K562 (cell line): ENCODE measurements at regions not wholly inside any gene's neighbourhood (a gene's known extent, or its start where the extent isn't known, plus 50 kb on each side); places are given as distances from the start of the nearest gene placed in this dataset.

Experiments used
- BMI1 ChIP-seq: fragments of 150-350 bp; IDR thresholded peaks from 2 replicates; pipeline ENCODE4 v1.6.1; 2014; ENCODE audit warnings: low read length
- CAMTA2 ChIP-seq: fragments of 250-450 bp; sonication (Bioruptor Pico); conservative IDR thresholded peaks from 2 replicates; pipeline ENCODE4 v1.5.1; 2022
- CBX8 ChIP-seq: fragments of 200-600 bp; sonication (generic); IDR thresholded peaks from 2 replicates; pipeline ENCODE4 v1.6.1; 2012; ENCODE audit warnings: borderline replicate concordance, mixed run types, low read depth, mild to moderate bottlenecking, moderate library complexity, mixed read lengths, low read length, control low read depth, inconsistent platforms; ENCODE audit not compliant: poor library complexity, severe bottlenecking; ENCODE audit errors: extremely low read depth
- CHD2 ChIP-seq: IDR thresholded peaks from 2 replicates; pipeline ENCODE4 v1.6.1; 2011; ENCODE audit warnings: low read depth, low read length
- ETS1 ChIP-seq: conservative IDR thresholded peaks from 2 replicates; pipeline ENCODE4 v1.6.1; 2011; ENCODE audit warnings: low read depth, mild to moderate bottlenecking, low read length; ENCODE audit not compliant: control insufficient read depth
- FOXJ3 ChIP-seq: sonication (generic); formaldehyde crosslinking; IDR thresholded peaks from 2 replicates; pipeline ENCODE4 v1.4.0; 2020; ENCODE audit warnings: mild to moderate bottlenecking, missing genetic modification reagents
- KDM4B ChIP-seq, 2 experiments: fragments of 450-650 bp in 1 of 2; sonication (generic) in 1 of 2; IDR thresholded peaks; 2 replicates each; pipeline ENCODE4 v1.6.1; 2016 to 2017; ENCODE audit warnings: borderline replicate concordance in 2 of 2, antibody characterized with exemption in 1 of 2, low read depth in 1 of 2, mild to moderate bottlenecking in 1 of 2
- MEF2A ChIP-seq: IDR thresholded peaks from 2 replicates; pipeline ENCODE4 v1.6.1; 2011; ENCODE audit warnings: low read depth, mild to moderate bottlenecking, low read length, moderate library complexity; ENCODE audit not compliant: control insufficient read depth
- NCOA2 ChIP-seq, 2 experiments: fragments of 450-650 bp; IDR thresholded peaks; 2 replicates each; pipeline ENCODE4 v1.6.1; 2018; ENCODE audit warnings: mild to moderate bottlenecking in 2 of 2, moderate library complexity in 1 of 2; ENCODE audit not compliant: partially characterized antibody in 2 of 2
- POLR2B ChIP-seq: fragments of 450-650 bp; IDR thresholded peaks from 2 replicates; pipeline ENCODE4 v1.6.1; 2018; ENCODE audit warnings: low read depth; ENCODE audit not compliant: partially characterized antibody
- SMARCC2 ChIP-seq: fragments of 450-650 bp; IDR thresholded peaks from 2 replicates; pipeline ENCODE4 v1.6.1; 2017; ENCODE audit warnings: antibody characterized with exemption, moderate library complexity, mild to moderate bottlenecking, low read depth
- SNRNP70 ChIP-seq: fragments of 200-400 bp; formaldehyde crosslinking; optimal IDR thresholded peaks from 2 replicates; pipeline ENCODE3; 2017; ENCODE audit warnings: low read depth, low read length
- U2AF1 ChIP-seq: fragments of 200-400 bp; formaldehyde crosslinking; optimal IDR thresholded peaks from 2 replicates; pipeline ENCODE3; 2017; ENCODE audit warnings: mild to moderate bottlenecking, low read depth, low read length, moderate library complexity
- XRCC3 ChIP-seq: fragments of 450-650 bp; IDR thresholded peaks from 2 replicates; pipeline ENCODE4 v1.6.1; 2017; ENCODE audit warnings: mild to moderate bottlenecking, moderate library complexity
- ZBED1 ChIP-seq: IDR thresholded peaks from 2 replicates; pipeline ENCODE4 v1.6.1; 2014
- ZKSCAN3 ChIP-seq: fragments of 250-450 bp; sonication (Bioruptor Pico); IDR thresholded peaks from 2 replicates; pipeline ENCODE4 v1.4.0; 2020
- ZNF165 ChIP-seq: fragments of 250-450 bp; sonication (Bioruptor Pico); IDR thresholded peaks from 2 replicates; pipeline ENCODE4 v1.4.0; 2020; ENCODE audit warnings: borderline replicate concordance
- ZNF282 ChIP-seq: sonication (generic); formaldehyde crosslinking; IDR thresholded peaks from 2 replicates; pipeline ENCODE4 v1.8.1; 2023; ENCODE audit warnings: missing genetic modification reagents
- TF ChIP-seq, protein P1 (sequence below): sonication (generic); formaldehyde crosslinking; IDR thresholded peaks from 2 replicates; pipeline ENCODE4 v1.4.0; 2020; ENCODE audit warnings: mild to moderate bottlenecking, missing genetic modification reagents
- TF ChIP-seq, protein P2 (sequence below): fragments of 250-450 bp; sonication (Bioruptor Pico); IDR thresholded peaks from 2 replicates; pipeline ENCODE4 v1.5.0; 2020; ENCODE audit warnings: mild to moderate bottlenecking, borderline replicate concordance

DNA sequence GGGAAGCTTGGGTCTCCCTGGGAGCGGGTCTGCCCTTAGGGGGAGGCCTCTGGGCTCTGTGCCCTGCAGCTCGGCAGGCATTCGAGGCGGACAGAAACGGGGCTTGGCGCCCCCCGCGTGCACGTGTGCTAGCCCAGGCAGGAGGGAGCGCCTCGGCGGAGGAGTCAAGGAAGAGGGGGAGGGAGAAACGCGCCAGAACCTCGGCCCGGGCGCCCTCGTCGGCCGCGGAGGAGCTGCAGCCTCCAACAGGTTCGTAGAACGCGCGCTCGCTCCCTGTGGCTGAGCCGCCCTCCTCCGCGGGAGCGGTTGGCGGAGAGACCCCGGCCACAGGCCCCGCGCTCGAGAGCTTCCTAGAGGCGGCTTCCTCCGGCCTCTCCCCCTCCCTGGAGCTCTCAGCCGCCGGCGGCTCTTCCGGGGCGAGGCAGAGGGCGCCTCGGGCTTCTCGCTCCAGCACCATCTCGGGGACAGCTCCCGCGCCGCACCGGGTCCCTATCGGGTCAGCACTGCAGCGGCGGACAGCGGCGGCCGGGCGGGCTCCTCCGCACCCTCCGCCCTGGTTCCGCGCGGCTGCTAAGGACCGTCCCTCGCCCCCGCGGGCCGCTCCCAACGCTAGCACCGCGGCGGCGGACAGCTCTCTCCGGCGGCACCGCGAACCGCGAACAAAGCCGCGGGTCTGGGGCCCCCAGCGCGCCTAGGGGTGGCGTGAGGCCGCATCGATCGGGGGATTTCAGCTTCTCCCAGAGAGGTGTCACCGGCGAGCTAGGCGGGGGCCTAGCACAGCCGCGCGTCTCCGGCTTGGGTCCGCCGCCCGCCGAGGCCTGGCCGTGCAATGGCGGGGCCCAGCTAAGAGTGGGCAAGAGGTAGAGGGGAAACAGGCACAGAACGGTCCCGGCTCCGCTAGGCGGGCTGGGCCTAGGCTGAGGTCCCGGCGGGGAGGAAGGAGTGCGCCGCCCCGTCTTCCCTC is 74.6 kb upstream of the CPLX2 start (continued):
- TF ChIP-seq, protein P1, sequence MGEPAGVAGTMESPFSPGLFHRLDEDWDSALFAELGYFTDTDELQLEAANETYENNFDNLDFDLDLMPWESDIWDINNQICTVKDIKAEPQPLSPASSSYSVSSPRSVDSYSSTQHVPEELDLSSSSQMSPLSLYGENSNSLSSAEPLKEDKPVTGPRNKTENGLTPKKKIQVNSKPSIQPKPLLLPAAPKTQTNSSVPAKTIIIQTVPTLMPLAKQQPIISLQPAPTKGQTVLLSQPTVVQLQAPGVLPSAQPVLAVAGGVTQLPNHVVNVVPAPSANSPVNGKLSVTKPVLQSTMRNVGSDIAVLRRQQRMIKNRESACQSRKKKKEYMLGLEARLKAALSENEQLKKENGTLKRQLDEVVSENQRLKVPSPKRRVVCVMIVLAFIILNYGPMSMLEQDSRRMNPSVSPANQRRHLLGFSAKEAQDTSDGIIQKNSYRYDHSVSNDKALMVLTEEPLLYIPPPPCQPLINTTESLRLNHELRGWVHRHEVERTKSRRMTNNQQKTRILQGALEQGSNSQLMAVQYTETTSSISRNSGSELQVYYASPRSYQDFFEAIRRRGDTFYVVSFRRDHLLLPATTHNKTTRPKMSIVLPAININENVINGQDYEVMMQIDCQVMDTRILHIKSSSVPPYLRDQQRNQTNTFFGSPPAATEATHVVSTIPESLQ = peak; percentile 99
- TF ChIP-seq ZNF282 (CRISPR knock-in tag) (peak; percentile 91; the same call in 1 of the 2 replicates), SMARCC2 (no peak), XRCC3 (no peak), KDM4B (IDR thresholded peaks at IDR 0.05; ENCODE audit: borderline replicate concordance in 2 of 2, low read depth in 1 of 2) (peak in 1 of 2 experiments; percentile 69; a peak in 1 of 4 replicates), CHD2 (no peak), BMI1 (no peak), ZBED1 (no peak), CAMTA2 (no peak), SNRNP70 (no peak), POLR2B (no peak), U2AF1 (no peak), ETS1 (peak; percentile 94), CBX8 (no peak), NCOA2 (IDR thresholded peaks at IDR 0.05; ENCODE audit: partially characterized antibody in 2 of 2) (no peak), MEF2A (no peak), ZKSCAN3 (CRISPR knock-in tag) (no peak), ZNF165 (no peak), FOXJ3 (CRISPR knock-in tag) (peak; percentile 81)
- TF ChIP-seq, protein P2, sequence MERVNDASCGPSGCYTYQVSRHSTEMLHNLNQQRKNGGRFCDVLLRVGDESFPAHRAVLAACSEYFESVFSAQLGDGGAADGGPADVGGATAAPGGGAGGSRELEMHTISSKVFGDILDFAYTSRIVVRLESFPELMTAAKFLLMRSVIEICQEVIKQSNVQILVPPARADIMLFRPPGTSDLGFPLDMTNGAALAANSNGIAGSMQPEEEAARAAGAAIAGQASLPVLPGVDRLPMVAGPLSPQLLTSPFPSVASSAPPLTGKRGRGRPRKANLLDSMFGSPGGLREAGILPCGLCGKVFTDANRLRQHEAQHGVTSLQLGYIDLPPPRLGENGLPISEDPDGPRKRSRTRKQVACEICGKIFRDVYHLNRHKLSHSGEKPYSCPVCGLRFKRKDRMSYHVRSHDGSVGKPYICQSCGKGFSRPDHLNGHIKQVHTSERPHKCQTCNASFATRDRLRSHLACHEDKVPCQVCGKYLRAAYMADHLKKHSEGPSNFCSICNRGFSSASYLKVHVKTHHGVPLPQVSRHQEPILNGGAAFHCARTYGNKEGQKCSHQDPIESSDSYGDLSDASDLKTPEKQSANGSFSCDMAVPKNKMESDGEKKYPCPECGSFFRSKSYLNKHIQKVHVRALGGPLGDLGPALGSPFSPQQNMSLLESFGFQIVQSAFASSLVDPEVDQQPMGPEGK (CRISPR knock-in tag) = no peak
